HG03565 (cell line): ENCODE measurements at regions not wholly inside any gene's neighbourhood (a gene's known extent, or its start where the extent isn't known, plus 50 kb on each side); places are given as distances from the start of the nearest gene placed in this dataset.

Source experiments
- ATAC-seq: cut with Tn5 transposase; IDR thresholded peaks from one replicate; pipeline ENCODE4 v1.9.1; 2021; ENCODE audit warnings: mild to moderate bottlenecking, moderate library complexity; ENCODE audit not compliant: unreplicated experiment

DNA sequence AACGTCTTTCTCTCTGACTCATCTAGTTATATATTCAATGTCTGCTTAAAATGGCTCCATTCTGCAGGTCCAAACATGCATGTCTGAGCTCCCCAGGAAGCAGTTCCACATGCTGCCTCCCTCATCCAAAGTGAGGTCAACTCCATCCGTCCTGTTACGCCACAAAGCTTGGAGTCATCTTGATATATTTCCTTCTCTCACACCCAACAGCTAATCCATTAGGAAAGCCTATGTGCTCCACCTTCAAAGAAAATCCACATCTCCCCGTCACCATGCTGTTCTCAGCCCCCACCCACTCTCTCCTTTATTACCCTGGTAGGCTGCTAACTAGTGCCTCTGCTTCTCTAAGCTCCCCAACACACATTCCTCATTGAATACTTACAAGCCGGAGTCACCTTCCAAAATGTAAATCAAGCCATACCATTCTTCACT, 130.2 kb upstream of the SYNDIG1 start:
- no peak for ATAC-seq

DNA sequence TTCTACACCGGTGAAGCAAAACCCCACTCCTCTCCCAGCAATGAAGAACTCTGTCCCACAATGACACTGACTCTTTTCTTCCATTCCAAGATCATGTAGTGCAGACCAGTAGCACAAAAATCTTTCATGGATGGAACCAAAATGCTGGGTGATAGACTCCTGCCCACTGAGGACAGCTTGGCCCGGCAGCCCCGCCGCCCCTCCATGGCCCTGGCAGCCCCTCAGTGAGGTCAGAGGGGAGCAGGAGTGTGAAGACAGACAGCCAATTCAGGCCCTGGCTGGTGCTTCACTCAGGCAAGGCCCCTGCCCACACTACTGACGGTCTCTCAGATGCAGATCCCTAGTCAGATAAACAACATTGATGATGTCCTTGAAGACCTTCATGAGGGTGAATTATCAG, 131.9 kb upstream of the SYNDIG1 start:
- ATAC-seq, result no peak

DNA sequence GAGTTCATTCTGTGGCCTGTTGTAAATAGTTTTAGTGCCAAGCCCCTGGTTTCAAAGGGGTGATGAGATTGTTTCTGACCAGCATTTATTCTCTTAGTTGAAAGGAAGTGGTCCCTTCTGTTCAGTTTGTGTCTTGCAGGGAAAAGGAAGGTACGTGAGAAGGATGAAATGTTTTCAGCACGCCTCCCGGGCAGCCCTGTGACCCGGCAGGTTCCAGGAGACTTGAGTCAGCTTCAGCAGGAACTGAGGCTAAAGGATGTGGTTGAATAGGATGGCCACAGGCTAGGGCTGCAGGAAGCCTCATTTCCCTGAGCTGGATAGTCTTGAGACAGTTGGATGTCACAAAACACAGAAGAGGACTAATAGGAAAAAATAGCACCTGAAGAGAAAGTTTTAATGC, 132.4 kb upstream of the SYNDIG1 start:
- ATAC-seq, result no peak

DNA sequence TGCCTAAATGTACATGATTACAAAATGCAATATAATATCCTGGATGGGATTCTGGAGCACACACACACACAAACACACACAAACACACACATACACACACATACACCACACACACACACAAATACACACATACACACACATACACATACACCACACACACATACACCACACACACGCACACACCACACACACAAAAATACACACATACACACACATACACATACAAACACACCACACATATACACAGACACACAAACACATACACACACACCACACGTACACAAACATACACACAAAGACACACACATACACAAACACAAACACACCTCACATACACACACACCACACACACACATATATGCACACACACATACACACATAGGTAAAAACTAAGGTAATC, 134.6 kb upstream of the SYNDIG1 start:
- ATAC-seq, result no peak

DNA sequence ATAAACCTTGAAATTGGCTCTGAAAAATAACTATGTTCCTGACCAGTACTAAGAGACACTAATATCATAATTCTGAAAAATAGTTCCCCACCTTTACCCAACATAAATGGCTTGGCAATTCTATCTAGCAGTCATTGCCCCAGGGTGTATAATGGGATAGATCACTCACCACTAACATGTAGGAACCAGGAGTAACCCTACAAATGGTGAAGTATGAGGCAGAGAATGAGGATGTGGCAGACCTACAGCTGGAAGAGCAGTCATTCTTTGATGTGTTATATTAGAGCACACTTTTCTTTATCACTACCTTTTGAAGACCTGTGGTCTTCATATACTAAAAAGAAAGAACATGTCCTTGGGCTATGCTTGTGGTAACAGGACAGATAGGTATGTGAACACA, 136.5 kb upstream of the SYNDIG1 start:
- no peak for ATAC-seq

DNA sequence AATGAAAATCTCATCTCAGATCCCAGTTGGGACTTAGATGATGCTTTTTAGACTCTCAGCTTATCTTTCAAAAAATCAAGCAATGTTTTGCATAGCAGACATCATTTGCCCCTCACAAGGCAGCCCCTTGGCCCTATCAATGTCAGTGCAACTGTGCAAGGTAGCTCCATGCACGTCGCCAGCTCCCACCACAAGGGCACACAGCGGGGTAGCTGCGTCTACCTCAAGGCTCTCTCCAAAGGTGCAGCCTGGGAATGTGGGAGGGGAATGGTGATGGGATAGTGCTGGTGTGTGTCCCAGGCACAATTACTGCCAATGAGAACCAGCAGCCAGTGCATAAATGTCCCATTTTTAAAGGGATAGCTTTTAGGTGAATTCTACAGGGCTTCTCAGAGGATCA, 137.5 kb upstream of the SYNDIG1 start:
- no peak for ATAC-seq

DNA sequence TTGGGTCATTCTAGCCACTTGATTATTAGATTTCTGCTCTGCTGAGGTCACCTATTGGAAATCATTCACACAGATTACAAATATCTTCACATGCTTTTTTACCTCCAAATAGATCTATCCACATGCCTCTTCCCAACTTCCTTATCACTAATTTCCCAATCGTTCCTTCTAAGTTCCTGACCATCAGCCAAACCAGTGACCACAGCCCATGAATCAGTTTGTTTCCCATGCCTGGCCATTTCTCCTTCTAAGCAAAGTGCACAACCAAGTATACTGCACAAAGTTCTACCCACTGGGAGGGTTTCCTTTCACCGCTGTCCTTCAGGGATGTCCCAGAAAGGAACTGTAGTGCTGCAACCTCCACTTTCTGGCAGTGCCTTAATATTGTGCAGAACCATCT, 140.5 kb upstream of the SYNDIG1 start:
- no peak for ATAC-seq

DNA sequence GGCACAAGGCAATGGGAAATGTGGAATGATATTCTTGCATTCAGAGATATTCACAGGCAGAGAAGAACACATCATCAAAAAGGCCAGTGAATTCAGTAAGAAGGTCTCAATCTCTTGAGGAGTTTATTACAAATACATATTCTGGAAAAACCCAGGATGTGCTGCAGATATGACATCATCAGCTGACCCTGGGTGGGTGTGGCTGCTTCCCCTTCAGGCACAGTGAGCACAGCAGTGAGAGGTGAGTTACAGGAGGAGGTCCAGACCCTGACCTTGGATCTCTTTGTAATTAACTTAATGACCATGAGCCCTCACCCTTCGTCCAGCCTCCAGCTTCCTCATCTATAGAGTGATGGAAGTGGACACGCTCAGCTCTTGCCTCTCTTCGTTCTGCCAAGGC, 147.5 kb upstream of the SYNDIG1 start:
- ATAC-seq, result no peak

DNA sequence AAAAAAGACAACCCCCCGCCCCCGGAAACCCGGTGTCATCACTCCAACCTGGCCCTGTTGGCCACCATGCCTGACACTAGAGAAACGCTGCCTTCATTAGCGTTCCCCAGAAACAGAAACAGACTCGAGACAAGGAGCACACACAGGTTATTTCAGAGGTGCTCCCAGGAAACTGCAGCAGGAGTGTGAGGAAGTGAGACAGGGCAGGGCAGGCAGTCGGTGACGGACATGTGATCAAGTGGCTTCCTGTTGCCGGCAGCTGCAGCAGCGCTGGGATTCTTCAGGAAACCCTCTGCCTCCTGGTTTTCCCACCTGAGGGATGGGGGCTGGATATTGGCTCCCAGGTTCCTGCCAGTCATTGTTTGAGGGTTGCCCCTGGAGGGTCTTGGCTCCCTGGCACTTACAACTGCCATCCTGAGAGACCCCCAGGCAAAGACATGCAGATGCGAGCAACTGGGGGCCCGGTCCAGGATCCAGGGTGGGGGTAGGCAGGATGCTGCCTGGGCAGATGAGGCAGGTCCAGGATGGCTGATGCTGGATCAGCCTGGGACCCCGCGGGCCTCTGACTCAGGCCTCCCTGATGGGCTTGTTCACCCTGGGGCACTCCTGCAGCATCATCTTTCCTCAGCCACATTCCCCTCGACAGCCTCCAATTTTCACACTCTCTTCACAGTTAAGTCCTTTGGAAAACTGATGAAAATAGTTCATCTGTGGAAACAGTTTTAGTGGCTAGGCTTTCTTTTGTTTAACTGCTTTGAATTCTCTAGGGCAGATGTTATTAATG, 150.7 kb upstream of the SYNDIG1 start:
- ATAC-seq, result no peak

DNA sequence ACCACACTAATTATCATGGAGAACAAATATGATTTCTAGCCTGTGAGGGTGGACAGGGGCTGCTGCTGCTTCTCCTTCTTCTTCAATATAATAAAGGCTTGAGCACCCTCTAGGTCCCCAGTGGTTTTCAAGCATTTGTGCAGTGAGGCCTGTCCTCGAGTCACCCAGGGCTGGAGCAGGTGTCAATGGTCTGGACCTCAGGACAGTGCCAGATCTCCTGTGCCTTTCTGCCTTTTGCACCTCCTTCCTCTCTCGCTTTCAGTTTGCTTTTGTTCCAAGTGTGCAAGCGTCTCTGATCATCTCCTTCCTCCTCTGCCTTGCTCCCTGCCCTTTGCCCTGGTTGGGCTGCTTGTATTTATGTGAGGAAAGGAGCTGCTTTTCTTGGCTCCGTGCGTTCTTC, 152.2 kb upstream of the SYNDIG1 start:
- no peak for ATAC-seq

DNA sequence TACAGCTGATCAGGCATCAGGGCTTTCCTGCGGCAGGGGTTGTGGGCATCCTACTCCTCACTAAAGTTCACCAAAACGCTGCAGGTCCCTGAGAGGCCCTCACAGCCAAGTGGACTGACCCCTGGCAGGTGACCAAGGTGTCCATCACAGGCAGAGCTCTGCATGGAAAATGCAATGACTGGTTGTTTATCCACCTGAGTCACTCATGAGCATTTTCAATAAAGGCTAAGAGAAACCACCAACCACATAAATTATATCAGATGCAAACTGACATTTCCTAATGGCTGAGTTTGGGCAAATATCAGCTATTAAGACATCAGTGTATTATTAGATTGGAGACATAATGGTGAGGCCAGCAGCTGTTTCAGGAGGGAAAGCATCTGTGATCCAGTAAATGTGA, 152.7 kb upstream of the SYNDIG1 start:
- no peak for ATAC-seq

DNA sequence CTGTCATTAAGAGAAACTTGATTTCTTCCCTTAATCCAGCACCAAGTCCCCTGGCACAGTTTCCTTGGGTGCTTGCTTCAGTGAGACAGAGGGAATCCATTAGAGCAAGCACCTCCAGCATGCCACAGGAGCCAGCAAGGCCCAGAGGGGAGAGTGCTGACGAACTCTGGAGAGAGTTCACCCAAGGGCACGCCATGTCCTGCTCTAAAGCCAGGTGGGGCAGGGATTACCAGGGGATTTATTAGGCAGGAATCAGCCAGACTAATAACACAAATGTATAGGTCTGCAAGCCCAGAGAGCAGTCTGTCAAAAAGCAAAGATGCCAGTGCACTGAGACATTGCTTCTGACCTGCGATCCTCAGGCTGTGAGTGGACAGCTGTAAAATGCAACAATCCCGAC, 155.4 kb upstream of the SYNDIG1 start:
- ATAC-seq, result no peak

DNA sequence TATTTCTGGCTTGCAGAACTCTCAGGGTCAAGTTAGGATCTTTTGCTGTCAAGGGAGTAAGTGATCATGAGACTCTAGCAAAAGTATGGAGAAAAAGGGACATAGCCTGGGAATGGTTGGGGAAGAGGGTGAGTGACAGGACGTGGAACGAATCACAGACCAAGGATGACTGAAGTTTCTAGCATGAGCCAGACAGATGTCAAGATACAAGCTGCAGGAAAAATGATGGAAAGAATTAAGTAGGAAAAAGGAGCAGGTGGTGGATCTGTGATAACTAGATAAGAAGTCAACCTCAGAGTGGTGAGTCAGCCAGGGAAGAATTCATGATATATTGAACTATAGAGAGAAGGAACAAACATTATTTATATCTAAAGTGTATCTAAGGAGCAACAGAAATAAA, 159.8 kb upstream of the SYNDIG1 start:
- no peak for ATAC-seq

DNA sequence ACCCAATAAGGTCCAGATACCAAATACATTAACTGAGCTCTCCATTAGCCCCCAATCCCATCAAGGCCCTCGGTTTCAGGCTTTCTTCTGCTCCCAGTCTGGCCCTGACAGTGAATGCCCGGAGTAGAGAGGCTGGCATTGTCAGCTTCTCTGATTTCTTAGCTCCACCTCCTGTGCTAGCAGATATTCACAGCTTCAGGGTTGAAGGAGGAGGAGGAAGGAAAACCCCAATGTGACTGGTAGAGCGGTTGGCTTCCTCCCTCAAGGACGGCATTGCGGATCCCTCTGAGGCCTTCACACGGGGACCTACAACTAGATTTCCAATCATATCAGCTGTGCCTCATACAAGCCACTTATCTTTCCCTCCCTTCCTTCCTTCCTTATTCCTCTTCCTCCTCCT, 164.1 kb upstream of the SYNDIG1 start:
- no peak for ATAC-seq

DNA sequence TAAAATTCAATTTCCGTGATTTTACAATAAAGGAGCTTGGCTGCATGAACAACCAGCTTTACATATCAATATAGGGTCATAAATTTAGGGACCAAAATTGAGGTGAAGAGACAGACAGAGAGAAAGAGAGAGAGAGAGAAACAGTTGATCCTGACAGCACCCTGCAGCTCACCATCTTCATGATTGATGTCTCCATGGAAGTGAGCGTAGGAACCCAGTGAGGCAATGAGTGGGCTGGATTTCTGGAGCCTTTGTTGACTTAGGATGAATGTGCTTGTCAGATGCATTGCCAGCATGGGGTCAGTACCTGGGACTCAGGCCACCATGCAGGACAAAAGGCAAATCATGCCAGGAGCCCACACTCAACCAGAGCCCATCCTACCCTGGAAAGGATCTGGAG, 165.1 kb upstream of the SYNDIG1 start:
- ATAC-seq, result no peak

DNA sequence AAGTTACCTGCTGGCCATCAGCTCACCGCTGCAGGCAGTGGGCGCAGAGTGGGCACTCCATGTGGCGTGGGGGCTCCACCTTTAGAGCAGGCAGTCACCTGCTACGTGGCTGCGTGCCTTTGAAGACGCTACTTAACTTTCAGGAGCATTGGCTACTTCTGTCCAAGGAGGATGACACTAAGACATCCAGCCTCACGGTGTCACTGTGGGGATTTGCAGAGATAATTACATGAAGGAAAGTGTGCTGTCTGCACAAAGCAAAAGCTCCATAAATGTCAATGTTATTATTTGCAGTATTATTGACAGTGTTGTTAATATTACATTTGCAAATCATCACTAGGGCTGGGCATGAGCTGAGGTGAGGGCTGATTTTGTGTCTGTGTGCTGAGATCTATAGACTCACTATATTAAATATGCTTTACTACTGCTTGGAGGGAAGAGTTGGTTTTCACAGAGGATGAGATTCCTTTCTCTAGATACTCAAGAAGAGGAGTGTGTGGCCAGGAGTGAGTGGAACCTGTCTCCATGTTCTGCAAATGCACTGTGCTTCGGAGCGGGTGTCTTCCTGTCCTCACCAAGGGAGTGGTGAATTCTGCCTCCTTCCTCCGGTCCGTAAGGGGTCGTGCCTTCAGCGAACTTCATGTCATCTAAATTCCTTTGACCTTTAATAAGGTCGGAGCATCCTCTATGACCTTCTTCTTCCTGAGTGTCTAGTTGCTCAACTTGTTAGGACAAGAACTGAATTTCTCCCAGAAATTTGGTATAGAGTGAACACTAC, 165.8 kb upstream of the SYNDIG1 start:
- ATAC-seq, result no peak

DNA sequence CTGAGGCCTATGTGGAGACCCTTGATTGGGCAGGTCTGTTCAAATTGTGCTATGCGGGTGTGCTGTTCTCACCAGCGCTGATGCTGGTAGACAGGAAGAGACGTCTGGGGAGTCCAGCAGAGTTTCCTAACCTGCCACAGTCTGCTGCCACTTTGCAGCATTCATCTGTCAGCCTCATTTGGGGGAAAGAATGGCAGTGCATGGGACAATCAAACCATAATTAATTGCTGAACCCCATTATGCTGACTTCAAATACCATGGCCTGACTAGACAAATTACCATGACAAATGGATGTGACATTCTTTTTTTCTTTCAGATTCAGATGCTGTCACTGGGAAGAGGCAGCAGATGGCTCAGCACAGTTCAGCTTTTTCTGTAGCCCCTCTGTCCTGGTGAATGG, 171.4 kb upstream of the SYNDIG1 start:
- ATAC-seq, result no peak

DNA sequence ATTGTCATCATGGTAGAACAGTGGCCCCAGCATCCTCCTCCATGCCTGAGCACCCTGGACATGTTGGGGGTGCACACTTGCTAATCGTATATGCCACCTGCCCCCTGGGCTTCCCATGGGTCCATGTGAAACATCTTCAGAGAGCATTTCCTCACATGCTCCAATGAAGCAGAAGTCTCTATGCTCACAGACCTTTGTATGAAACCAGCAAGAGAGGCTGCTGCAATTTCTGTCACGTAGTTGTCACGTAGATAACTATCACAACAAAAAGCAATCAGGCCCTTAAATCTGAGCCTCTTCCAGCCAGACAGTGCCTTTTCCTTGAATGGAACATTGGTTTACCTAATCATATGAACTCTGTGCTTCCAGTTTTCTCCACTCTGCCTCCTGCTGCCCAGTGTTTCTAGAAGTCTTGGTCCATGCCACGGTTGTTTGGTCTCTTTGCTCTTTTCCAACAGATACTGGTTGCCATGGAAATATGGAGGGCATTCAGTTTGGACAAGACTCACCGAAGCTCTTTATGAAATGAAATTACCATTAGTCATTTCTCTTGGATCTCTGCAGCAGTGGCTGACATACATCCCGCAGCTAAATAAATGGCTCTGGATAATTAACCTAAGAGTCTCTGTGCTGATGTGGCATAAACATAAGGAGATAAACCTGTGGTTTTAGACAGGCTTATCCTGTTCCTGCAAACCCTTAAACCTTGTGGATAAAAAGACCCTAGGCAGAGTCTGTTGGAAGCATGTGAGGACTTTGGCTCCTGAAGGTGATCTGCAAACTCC, 172.8 kb upstream of the SYNDIG1 start:
- no peak for ATAC-seq

DNA sequence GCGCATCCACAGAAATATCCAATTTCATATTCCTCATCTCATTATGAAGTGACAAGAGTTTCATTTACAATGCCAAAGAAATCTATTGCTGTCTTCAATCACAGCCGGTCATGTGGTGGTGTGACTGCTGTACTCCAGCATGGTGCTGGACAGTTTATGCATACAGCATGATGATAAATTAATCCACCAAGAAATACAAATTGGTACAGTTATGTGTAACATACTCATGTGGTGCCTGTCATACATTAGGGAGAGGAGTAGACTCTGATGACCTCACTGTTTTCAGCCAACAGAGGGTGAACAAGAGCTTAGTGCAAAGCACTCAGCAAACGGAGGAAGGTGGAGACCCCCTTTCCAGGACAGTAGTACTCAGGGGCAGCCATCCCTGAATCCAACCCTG, 178.4 kb upstream of the SYNDIG1 start:
- no peak for ATAC-seq

DNA sequence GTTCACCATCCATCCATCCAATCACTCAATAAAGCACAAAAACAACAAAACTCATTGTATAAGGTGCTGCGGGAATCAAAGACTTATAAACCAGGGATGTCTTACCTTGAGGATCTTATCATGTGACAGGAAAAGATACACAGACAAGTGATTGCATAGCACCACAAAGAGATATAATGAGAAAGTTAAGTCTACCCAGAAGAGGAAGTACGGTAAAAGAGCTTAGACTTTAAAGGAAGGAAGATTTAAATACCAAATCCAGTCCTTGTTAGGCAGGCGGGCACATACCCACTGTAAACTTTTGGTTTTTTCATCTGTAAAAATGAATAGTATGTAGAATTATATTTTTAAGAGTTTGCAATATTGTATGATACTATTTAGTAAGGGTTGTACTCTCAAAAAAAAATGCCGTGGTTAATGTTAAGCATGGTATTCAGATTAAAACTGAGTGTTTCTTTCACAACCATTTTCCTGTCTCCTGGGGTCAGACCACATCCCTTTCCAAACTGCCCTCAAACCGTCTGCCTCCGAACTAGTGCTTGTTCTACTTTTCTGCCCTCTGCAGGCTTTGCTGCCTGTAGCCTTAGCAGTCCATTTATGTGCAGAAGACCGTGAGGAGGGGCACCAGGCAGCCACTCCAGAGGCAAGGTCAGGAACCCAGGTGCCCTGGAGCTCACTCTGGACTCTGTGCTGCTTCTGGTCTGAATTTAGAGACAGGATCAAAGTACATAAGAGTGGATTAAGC, 179.5 kb upstream of the SYNDIG1 start:
- ATAC-seq, result no peak

DNA sequence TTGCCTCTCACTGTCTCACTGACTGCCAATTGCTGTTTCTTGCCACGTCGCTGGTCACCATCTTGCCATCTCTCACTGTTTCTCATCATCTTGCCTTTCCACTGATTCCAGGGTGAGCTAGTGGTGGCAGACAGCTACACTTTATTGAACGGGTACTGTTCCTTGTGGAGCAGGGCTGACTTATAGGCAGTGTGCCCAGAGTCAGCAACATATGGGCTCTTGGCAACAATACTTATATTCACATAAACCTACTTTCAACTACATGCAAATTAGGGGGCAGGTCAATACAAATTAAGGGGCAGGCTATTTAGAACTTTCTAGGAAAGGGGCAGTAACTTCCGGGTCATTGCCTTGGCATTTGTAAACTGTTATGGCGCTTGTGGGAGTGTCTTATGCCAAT, 186.2 kb upstream of the SYNDIG1 start:
- no peak for ATAC-seq
